A549 (cell line): ENCODE measurements at regions not wholly inside any gene's neighbourhood (a gene's known extent, or its start where the extent isn't known, plus 50 kb on each side); places are given as distances from the start of the nearest gene placed in this dataset.
"Not testable (repeated sequence)": the region's sequence is repeated elsewhere in the genome, so short reads cannot be mapped to it uniquely, and the experiment has no call there.

Source experiments
- ATAC-seq, 2 experiments: fragments of 200-7000 bp in 1 of 2; fragments of >200 bp in 1 of 2; cut with Nextera tagmentation in 1 of 2; cut with Tn5 transposase in 1 of 2; 3 replicates each; pipeline versions ENCODE4 v1.8.0 to v1.9.1; 2018 to 2020; ENCODE audit warnings: mild to moderate bottlenecking in 1 of 2, moderate library complexity in 1 of 2
- CTCF ChIA-PET: fragments of 300-600 bp; sonication (Branson Sonifier 250); formaldehyde crosslinking; extraction: SDS; loops from one replicate; lab custom pipeline; 2021; ENCODE audit warnings: antibody characterized with exemption, inconsistent platforms; lab: Yijun Ruan, JAX
- POLR2A ChIA-PET: fragments of 350-600 bp; formaldehyde crosslinking; extraction: SDS; loops from one replicate; lab custom pipeline; 2021; ENCODE audit warnings: antibody characterized with exemption, inconsistent platforms; lab: Yijun Ruan, JAX
- DNase-seq, 2 experiments: peaks; one replicate each; pipeline versions ENCODE4 v3.0.0 to v3.0.0-alpha.2; 2011 to 2016; ENCODE audit warnings: low read depth in 1 of 2, low spot score in 1 of 2
- FAIRE-seq: peaks from 2 replicates; lab custom pipeline; 2011; peaks lifted over from hg19 to GRCh38; lab: Jason Lieb, UNC
- H3K27ac ChIP-seq, 2 experiments: fragments of >200 bp; sonication (Bioruptor Twin); formaldehyde crosslinking; 3 replicates each; pipeline ENCODE4 v1.5.1; 2016 to 2017
- H3K4me1 ChIP-seq: fragments of >200 bp; sonication (Bioruptor Twin); formaldehyde crosslinking; 3 replicates; pipeline ENCODE4 v1.6.1; 2016
- H3K4me2 ChIP-seq: fragments of >200 bp; sonication (Bioruptor Twin); formaldehyde crosslinking; 3 replicates; pipeline ENCODE4 v1.6.1; 2016
- H3K4me3 ChIP-seq: fragments of >200 bp; sonication (Bioruptor Twin); formaldehyde crosslinking; 3 replicates; pipeline ENCODE4 v1.5.1; 2016
- H3K9me3 ChIP-seq: fragments of >200 bp; sonication (Bioruptor Twin); formaldehyde crosslinking; 3 replicates; pipeline ENCODE4 v1.6.1; 2016
- E2F6 ChIP-seq: IDR thresholded peaks from 2 replicates; pipeline ENCODE4 v1.6.1; 2012; ENCODE audit warnings: low read depth, borderline replicate concordance
- EHF ChIP-seq: fragments of 250-450 bp; sonication (Bioruptor Pico); IDR thresholded peaks from 2 replicates; pipeline ENCODE4 v1.5.0; 2020; ENCODE audit warnings: mild to moderate bottlenecking
- EP300 ChIP-seq, 2 experiments: fragments of >200 bp; sonication (Bioruptor Twin); formaldehyde crosslinking; IDR thresholded peaks; 2 replicates in 1 of 2; 3 replicates in 1 of 2; pipeline ENCODE4 v1.6.1; 2016 to 2017
- FOSB ChIP-seq: fragments of 250-450 bp; sonication (Bioruptor Pico); IDR thresholded peaks from 2 replicates; pipeline ENCODE4 v1.5.0; 2020; ENCODE audit warnings: mild to moderate bottlenecking, moderate library complexity
- FOSL2 ChIP-seq, 2 experiments: fragments of 450-650 bp in 1 of 2; fragments of >200 bp in 1 of 2; sonication (Bioruptor Twin) in 1 of 2; formaldehyde crosslinking; IDR thresholded peaks; 2 replicates each; pipeline versions ENCODE4 v1.5.0 to v1.6.1; 2016 to 2020; ENCODE audit warnings: mild to moderate bottlenecking in 1 of 2, moderate library complexity in 1 of 2
- HES2 ChIP-seq: fragments of >200 bp; sonication (Bioruptor Twin); formaldehyde crosslinking; IDR thresholded peaks from 2 replicates; pipeline ENCODE4 v1.6.1; 2016
- HEYL ChIP-seq: fragments of 250-450 bp; sonication (Bioruptor Pico); IDR thresholded peaks from 2 replicates; pipeline ENCODE4 v1.8.0; 2021; ENCODE audit warnings: mild to moderate bottlenecking, moderate library complexity
- HOXB5 ChIP-seq: fragments of 250-450 bp; sonication (Bioruptor Pico); IDR thresholded peaks from 2 replicates; pipeline ENCODE4 v1.5.0; 2020; ENCODE audit warnings: mild to moderate bottlenecking, moderate library complexity
- JUN ChIP-seq, 2 experiments: fragments of >200 bp; sonication (Bioruptor Twin); formaldehyde crosslinking; IDR thresholded peaks; 2 replicates in 1 of 2; 3 replicates in 1 of 2; pipeline ENCODE4 v1.6.1; 2016 to 2017
- JUNB ChIP-seq: fragments of >200 bp; sonication (Bioruptor Twin); formaldehyde crosslinking; IDR thresholded peaks from 2 replicates; pipeline ENCODE4 v1.6.1; 2016
- KDM5A ChIP-seq: fragments of 200-600 bp; sonication (generic); IDR thresholded peaks from 2 replicates; pipeline ENCODE4 v1.6.1; 2016; ENCODE audit warnings: antibody characterized with exemption, mild to moderate bottlenecking
- MYC ChIP-seq: IDR thresholded peaks from 2 replicates; pipeline ENCODE4 v1.6.1; 2012; ENCODE audit warnings: mild to moderate bottlenecking, inconsistent platforms, low read length, improper control_type of control experiment, borderline replicate concordance
- NPAS2 ChIP-seq: fragments of 250-450 bp; sonication (Bioruptor Pico); IDR thresholded peaks from 2 replicates; pipeline ENCODE4 v1.8.0; 2022; ENCODE audit warnings: mild to moderate bottlenecking, moderate library complexity, borderline replicate concordance
- POLR2A ChIP-seq: IDR thresholded peaks from 2 replicates; pipeline ENCODE4 v1.6.1; 2012; ENCODE audit warnings: mild to moderate bottlenecking, low read length
- POLR2AphosphoS2 ChIP-seq: conservative IDR thresholded peaks from 2 replicates; pipeline ENCODE4 v1.6.1; 2012; ENCODE audit warnings: low read length, improper control_type of control experiment, inconsistent platforms
- RAD21 ChIP-seq, 2 experiments: fragments of >200 bp in 1 of 2; sonication (Bioruptor Twin) in 1 of 2; formaldehyde crosslinking in 1 of 2; IDR thresholded peaks in 1 of 2; conservative IDR thresholded peaks in 1 of 2; 2 replicates in 1 of 2; 3 replicates in 1 of 2; pipeline ENCODE4 v1.6.1; 2012 to 2018; ENCODE audit warnings: inconsistent platforms in 1 of 2
- RARB ChIP-seq: fragments of 250-450 bp; sonication (Bioruptor Pico); IDR thresholded peaks from 2 replicates; pipeline ENCODE4 v1.8.0; 2021; ENCODE audit warnings: mild to moderate bottlenecking, moderate library complexity
- RCOR1 ChIP-seq: fragments of 150-350 bp; IDR thresholded peaks from 2 replicates; pipeline ENCODE4 v1.6.1; 2014; ENCODE audit warnings: antibody characterized with exemption, low read length, low read depth
- REST ChIP-seq: fragments of 200-600 bp; sonication (generic); IDR thresholded peaks from 2 replicates; pipeline ENCODE4 v1.6.1; 2016; ENCODE audit warnings: antibody characterized with exemption, mild to moderate bottlenecking, moderate library complexity
- ZSCAN20 ChIP-seq: fragments of 250-450 bp; sonication (Bioruptor Pico); IDR thresholded peaks from 2 replicates; pipeline ENCODE4 v1.8.0; 2022; ENCODE audit warnings: mild to moderate bottlenecking, moderate library complexity
- WGBS: methylation state at CpG from one replicate; pipeline ENCODE4 v1.1.6; 2017; ENCODE audit errors: missing lambda C conversion rate; 5-methylcytosine and 5-hydroxymethylcytosine counted together
- TF ChIP-seq, protein P1 (sequence below): IDR thresholded peaks from 2 replicates; pipeline ENCODE4 v1.6.1; 2012

DNA sequence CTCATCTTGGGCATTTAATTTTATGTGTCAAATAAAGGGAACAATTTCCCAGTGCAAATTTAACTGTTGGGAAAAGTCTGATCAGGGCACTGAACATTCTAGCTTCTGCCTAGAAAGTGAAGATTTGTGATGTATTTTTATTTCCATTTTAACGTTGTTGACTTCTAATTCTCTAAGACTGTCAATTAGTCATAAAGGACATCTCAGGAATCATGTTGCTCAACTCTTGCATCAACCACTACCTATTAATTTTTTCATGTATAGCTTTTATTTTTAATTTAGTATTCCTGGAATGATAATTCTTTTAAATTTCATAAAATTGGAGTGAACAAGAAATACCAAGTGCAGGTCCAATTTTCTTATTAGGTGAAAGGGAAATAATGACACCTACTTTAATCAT lies 87.9 kb upstream of the METAP2 start:
- ATAC-seq (no peak), FAIRE-seq (no peak), DNase-seq (no peak)
- CTCF ChIA-PET = interaction anchor here (0.7 to 1.2 kb wide), 2 partner anchors 8 to 148 kb away, joined by 3 read pairs; no protein-coding TSS in a partner anchor
- no peaks in the 10 kb centered on the region for H3K9me3 ChIP-seq
- no peak overlapping the region for H3K4me3 ChIP-seq
- no peak overlapping the region for H3K27ac ChIP-seq
- H3K4me1 ChIP-seq = no peaks in the 10 kb centered on the region; the same call in 2 of the 3 replicates
- WGBS = 20% methylated on average over 1 of the region's 1 CpG
- TF ChIP-seq JUN (IDR thresholded peaks at IDR 0.05) (no peak), HEYL (CRISPR knock-in tag) (no peak), FOSB (CRISPR knock-in tag) (no peak), RCOR1 (no peak), POLR2AphosphoS2 (no peak), POLR2A (no peak), E2F6 (no peak), EHF (CRISPR knock-in tag) (no peak), EP300 (IDR thresholded peaks at IDR 0.05) (no peak), FOSL2 (IDR thresholded peaks at IDR 0.05) (no peak), FOSL2 (CRISPR knock-in tag; IDR thresholded peaks at IDR 0.05) (no peak), HES2 (no peak), RAD21 (conservative IDR thresholded peaks at IDR 0.05 in 1 of 2, IDR thresholded peaks at IDR 0.05 in 1 of 2) (no peak), KDM5A (no peak), NPAS2 (CRISPR knock-in tag) (no peak), HOXB5 (no peak), MYC (no peak)
- H3K4me2 ChIP-seq = no peak overlapping the region
- POLR2A ChIA-PET = interaction anchor here (1.9 kb wide), 1 partner anchor 88 kb away, joined by 6 read pairs; the partner anchor contains the start of gene METAP2

DNA sequence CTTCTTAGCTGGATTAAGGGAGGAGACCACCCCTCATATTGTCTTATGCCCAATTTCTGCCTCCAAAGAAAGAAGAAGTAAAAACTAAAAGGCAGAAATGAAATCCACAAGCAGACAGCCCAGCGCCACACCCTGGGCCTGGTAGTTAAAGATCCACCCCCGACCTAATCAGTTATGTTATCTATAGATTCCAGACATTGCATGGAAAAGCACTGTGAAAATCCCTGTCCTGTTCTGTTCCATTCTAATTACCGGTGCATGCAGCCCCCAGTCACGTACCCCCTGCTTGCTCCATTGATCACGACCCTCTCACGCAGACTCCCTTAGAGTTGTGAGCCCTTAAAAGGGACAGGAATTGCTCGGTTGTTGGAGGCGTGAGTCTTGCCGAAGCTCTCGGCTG lies 85.7 kb upstream of the METAP2 start:
- 71% methylated on average over 10 of the region's 10 CpGs for WGBS
- FAIRE-seq, POLR2A ChIA-PET: not testable (repeated sequence)

DNA sequence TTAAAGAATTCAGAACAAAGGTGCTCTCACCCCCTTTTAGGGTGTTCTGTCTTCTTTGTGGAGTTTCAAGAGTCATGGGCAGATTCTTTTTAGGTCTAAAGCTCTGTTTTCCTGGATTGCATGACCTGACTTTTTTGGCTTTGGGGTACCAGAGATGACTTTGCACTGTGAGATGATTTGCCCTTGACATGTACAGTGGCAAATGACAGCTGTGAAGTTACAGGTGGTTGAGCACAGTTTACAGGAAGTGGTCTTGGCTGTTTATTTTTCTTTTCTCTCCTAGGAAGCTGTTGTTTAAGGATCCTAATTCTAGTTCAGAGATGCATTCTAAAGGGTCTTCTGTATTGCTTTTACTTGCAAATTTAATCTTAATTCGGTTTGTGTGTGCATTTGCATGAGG lies 83.8 kb upstream of the METAP2 start:
- ATAC-seq (no peak), FAIRE-seq (no peak), DNase-seq (no peak)
- Histone ChIP-seq H3K9me3 (peaks cover 21% of the 10 kb centered on the region), H3K27ac (no peak overlapping the region), H3K4me1 (no peaks in the 10 kb centered on the region; the same call in 2 of the 3 replicates), H3K4me3 (no peak overlapping the region), H3K4me2 (no peak overlapping the region)
- TF ChIP-seq, protein P1, sequence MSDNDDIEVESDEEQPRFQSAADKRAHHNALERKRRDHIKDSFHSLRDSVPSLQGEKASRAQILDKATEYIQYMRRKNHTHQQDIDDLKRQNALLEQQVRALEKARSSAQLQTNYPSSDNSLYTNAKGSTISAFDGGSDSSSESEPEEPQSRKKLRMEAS = no peak
- TF ChIP-seq JUNB (no peak), ZSCAN20 (CRISPR knock-in tag) (no peak), RAD21 (conservative IDR thresholded peaks at IDR 0.05 in 1 of 2, IDR thresholded peaks at IDR 0.05 in 1 of 2) (no peak), EHF (CRISPR knock-in tag) (no peak), REST (no peak), KDM5A (no peak), RARB (CRISPR knock-in tag) (no peak)
- ChIA-PET CTCF (no interaction called here), POLR2A (no interaction called here)
- 8% methylated on average over 1 of the region's 1 CpG for WGBS

More for the DNA sequence above, 85.7 kb upstream of the METAP2 start:
- H3K4me1 ChIP-seq, CTCF ChIA-PET, H3K4me3 ChIP-seq, H3K9me3 ChIP-seq, ATAC-seq, H3K4me2 ChIP-seq, DNase-seq, H3K27ac ChIP-seq: not testable (repeated sequence)
